Astrocyte of the spinal cord (primary cell): ENCODE measurements at regions not wholly inside any gene's neighbourhood (a gene's known extent, or its start where the extent isn't known, plus 50 kb on each side); places are given as distances from the start of the nearest gene placed in this dataset.

ENCODE experiments used
- DNase-seq: peaks from one replicate; pipeline ENCODE4 v3.0.0; 2011; ENCODE audit warnings: low read depth, low spot score
- H3K4me3 ChIP-seq: 2 replicates; pipeline ENCODE4 v1.5.1; 2011; ENCODE audit warnings: low read depth, mild to moderate bottlenecking, low read length, moderate library complexity
- in situ Hi-C: cut with HindIII; loops from 2 replicates; pipeline ENCODE4 v1.10.0; 2017; ENCODE audit warnings: low sequenced_read_pairs
- TF ChIP-seq, protein P1 (sequence below): IDR thresholded peaks from 2 replicates; pipeline ENCODE4 v1.5.1; 2012; ENCODE audit warnings: low read depth, mild to moderate bottlenecking, low read length, inconsistent platforms

DNA sequence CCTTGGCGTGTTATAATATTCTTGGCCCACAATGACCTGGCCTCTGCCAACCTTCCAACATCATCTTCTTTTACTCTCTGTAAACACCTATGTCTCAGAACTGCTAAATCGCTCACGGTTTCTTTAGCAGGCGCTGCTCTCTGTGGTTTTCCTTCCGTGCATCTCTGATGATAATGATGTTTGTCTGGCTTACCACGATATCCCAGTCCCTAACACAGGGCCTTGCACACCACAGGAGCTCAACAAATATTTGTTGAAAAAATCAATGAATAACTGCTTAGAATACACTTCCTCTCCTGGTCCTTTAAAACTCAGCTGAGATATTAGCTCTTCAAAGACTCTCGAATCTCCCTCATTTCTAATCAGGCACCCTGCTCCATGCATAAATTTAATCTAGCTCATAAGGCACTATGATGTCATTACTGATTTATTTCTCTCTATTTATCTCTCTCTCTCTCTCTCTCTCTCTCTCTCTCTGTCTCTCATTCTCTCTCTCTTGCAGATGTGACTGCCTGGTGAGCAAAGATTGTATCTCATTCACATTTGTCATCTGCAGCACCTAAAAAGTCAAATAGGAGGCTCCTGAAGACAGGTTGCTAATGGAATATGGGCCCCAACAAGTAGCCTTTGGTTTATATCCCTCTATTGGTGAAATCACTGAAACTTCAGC, 206.4 kb downstream of the NHLRC3 start:
- no peak for DNase-seq
- TF ChIP-seq, protein P1, sequence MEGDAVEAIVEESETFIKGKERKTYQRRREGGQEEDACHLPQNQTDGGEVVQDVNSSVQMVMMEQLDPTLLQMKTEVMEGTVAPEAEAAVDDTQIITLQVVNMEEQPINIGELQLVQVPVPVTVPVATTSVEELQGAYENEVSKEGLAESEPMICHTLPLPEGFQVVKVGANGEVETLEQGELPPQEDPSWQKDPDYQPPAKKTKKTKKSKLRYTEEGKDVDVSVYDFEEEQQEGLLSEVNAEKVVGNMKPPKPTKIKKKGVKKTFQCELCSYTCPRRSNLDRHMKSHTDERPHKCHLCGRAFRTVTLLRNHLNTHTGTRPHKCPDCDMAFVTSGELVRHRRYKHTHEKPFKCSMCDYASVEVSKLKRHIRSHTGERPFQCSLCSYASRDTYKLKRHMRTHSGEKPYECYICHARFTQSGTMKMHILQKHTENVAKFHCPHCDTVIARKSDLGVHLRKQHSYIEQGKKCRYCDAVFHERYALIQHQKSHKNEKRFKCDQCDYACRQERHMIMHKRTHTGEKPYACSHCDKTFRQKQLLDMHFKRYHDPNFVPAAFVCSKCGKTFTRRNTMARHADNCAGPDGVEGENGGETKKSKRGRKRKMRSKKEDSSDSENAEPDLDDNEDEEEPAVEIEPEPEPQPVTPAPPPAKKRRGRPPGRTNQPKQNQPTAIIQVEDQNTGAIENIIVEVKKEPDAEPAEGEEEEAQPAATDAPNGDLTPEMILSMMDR = no peak
- H3K4me3 ChIP-seq = no peak overlapping the region
- in situ Hi-C loops = no loop called here

DNA sequence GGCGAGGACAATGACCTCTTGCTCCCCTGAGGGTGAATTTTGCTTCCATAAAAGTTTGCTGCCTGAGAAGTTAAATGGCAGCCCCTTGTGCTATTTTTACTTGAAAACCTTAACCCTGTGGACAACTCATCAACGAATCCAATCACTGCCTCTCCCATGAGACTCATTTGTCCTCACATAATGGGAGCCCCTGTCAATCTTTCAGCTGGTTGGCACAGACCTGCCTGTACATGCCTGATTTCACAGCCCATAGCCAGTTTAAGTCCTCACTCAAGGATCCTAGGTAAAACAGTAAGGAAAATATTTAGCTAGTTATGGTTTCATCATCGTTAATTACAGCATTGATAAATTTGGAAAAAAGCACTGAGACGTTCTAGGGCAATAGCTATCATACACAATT, 207.4 kb downstream of the NHLRC3 start:
- in situ Hi-C loops = no loop called here
- TF ChIP-seq, protein P1 = no peak
- DNase-seq = no peak
- no peak overlapping the region for H3K4me3 ChIP-seq

DNA sequence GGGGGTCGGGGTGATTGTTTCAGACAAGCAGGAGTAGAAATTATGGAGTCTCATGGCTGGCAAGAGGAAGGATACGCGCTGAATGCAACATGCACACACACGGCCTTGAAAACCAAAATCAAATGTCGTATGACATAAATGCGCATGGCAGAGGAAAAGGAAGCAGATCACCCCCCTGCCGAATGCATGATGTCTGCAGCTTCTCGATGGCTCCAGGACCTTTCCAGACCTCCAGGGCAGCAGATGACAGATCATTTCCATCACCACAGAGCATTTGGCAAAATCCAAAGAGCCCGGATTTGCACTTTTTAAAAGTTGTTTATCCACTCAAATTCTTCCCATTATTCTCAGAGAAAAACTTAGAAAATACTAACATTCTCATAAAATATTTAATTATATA, 211.7 kb downstream of the NHLRC3 start:
- TF ChIP-seq, protein P1 = no peak
- in situ Hi-C loops = no loop called here
- no peak for DNase-seq
- no peak overlapping the region for H3K4me3 ChIP-seq

DNA sequence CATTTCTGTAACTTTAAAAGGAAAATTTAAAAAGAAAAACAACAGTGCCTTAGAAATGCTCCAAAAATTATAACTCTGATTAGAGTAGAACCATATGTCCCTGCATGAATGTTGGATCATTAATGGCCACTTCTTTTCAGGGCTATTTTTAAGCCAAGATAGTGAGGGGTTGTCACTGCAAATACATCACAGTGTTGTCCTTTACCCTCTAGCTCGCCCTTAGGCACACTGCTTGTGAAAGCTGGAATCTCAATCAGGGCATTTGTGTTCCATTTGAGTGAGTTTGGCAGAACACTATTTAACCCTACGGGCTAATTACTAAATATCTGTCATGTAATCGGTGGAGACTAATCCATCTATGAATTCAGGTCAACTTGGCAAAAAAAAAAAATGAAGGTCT, 212.2 kb downstream of the NHLRC3 start:
- in situ Hi-C loops = no loop called here
- DNase-seq = no peak
- TF ChIP-seq, protein P1 = no peak
- no peak overlapping the region for H3K4me3 ChIP-seq

DNA sequence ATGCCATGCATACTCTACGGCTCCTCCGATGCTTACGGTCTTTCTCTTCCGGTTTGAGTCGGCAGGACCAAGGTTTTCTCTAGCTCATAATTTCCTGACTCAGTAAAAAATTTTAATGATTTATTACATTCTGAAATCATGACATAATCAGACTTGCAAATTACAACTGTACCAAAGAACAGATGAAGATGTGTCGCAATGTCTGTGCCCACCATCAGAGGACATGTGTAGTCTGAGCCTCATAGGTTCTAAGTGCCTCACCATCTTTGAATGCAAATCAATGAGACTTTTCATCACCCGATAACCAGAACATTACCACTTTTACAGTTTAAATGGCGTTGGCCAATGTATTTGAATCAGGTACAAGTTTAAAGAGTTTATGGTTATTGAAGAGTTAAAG, 213.1 kb downstream of the NHLRC3 start:
- in situ Hi-C loops = no loop called here
- DNase-seq = no peak

DNA sequence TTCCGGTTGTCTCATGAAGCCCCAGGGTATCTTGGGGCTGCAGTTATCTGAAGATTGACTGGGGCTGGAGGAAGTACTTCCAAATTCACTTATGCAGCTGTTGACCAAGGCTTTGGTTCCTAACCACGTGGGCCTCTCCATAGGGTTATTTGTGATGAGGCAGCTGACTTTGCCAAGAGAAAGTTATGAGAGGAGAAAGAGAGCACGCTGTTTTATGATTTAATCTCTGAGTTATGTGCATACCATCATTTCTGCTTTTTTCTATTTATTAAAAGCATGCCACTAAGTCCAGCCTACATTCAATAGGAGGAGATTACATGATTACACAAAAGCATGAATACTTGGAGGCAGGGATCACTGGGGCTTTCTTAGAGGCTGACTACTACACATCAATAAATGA, 215.5 kb downstream of the NHLRC3 start:
- in situ Hi-C loops = no loop called here
- DNase-seq = peak; percentile 28
- no peak overlapping the region for H3K4me3 ChIP-seq
- TF ChIP-seq, protein P1 = no peak

More for the DNA sequence above, 213.1 kb downstream of the NHLRC3 start:
- no peak overlapping the region for H3K4me3 ChIP-seq
- TF ChIP-seq, protein P1 = no peak
